B cell (primary cell): ENCODE measurements at regions not wholly inside any gene's neighbourhood (a gene's known extent, or its start where the extent isn't known, plus 50 kb on each side); places are given as distances from the start of the nearest gene placed in this dataset.

Experiments
- ATAC-seq: fragments of 200-7000 bp; cut with Tn5 transposase; one replicate; pipeline ENCODE4 v1.10.0; 2021; ENCODE audit warnings: low read depth, mild to moderate bottlenecking, moderate number of reproducible peaks, moderate library complexity
- CTCF ChIA-PET: fragments of 350-600 bp; sonication (Branson Sonifier 250); formaldehyde crosslinking; loops from one replicate; lab custom pipeline; 2021; ENCODE audit warnings: antibody characterized with exemption, inconsistent platforms; lab: Charles Lee
- POLR2A ChIA-PET: fragments of 350-600 bp; sonication (Branson Sonifier 250); formaldehyde crosslinking; loops from one replicate; lab custom pipeline; 2021; ENCODE audit warnings: antibody characterized with exemption; lab: Charles Lee
- DNase-seq: peaks from one replicate; pipeline ENCODE4 v3.0.0; 2013
- H2AFZ ChIP-seq: 2 replicates; pipeline ENCODE4 v1.6.1; 2012; ENCODE audit warnings: mild to moderate bottlenecking, low read depth, low read length; ENCODE audit not compliant: insufficient read depth, poor library complexity, severe bottlenecking
- H3K27ac ChIP-seq, 2 donors: 1 replicate in 1 of 2; 2 replicates in 1 of 2; pipeline ENCODE4 v1.5.1; 2012 to 2013; ENCODE audit warnings: low read length in 2 of 2, mild to moderate bottlenecking in 2 of 2, moderate library complexity in 1 of 2
- H3K27me3 ChIP-seq, 4 experiments: fragments of 200-600 bp in 1 of 4; sonication (generic) in 1 of 4; replicated peaks in 1 of 4; 1 replicate in 2 of 4; 2 replicates in 2 of 4; pipeline versions ENCODE4 v1.6.1 to v1.7.0; 2013 to 2016; ENCODE audit warnings: low read length in 3 of 4, mild to moderate bottlenecking in 2 of 4, mixed read lengths in 1 of 4, moderate library complexity in 1 of 4; ENCODE audit not compliant: insufficient read depth in 4 of 4, control insufficient read depth in 3 of 4; ENCODE audit errors: control extremely low read depth in 1 of 4
- H3K36me3 ChIP-seq, 2 experiments: replicated peaks in 1 of 2; 1 replicate in 1 of 2; 2 replicates in 1 of 2; pipeline versions ENCODE4 v1.6.1 to v1.7.1; 2013; ENCODE audit warnings: low read length in 1 of 2; ENCODE audit not compliant: insufficient read depth in 2 of 2, control insufficient read depth in 1 of 2; ENCODE audit errors: control extremely low read depth in 1 of 2, extremely low read depth in 1 of 2
- H3K4me1 ChIP-seq, 2 donors: fragments of 200-600 bp in 1 of 2; sonication (generic) in 1 of 2; 1 replicate in 1 of 2; 2 replicates in 1 of 2; pipeline versions ENCODE4 v1.5.1 to v1.6.1; 2013 to 2017; ENCODE audit warnings: low read length in 2 of 2; ENCODE audit not compliant: control insufficient read depth in 2 of 2, insufficient read depth in 2 of 2
- H3K4me2 ChIP-seq: replicated peaks from 2 replicates; pipeline ENCODE3; 2012; ENCODE audit warnings: mild to moderate bottlenecking, low read depth, low read length; ENCODE audit not compliant: poor library complexity, severe bottlenecking
- H3K4me3 ChIP-seq, 5 experiments: fragments of 200-600 bp in 1 of 5; sonication (generic) in 1 of 5; 1 replicate in 3 of 5; 2 replicates in 2 of 5; pipeline versions ENCODE4 v1.5.1 to v1.7.0; 2011 to 2016; ENCODE audit warnings: low read length in 4 of 5, mild to moderate bottlenecking in 4 of 5, low read depth in 2 of 5, control low read depth in 1 of 5, moderate library complexity in 1 of 5; ENCODE audit not compliant: insufficient read depth in 1 of 5; ENCODE audit errors: control extremely low read depth in 1 of 5, extremely low read depth in 1 of 5
- H3K79me2 ChIP-seq: fragments of 200-600 bp; sonication (generic); one replicate; pipeline ENCODE4 v1.6.0; 2016; ENCODE audit warnings: low read length; ENCODE audit not compliant: control insufficient read depth, insufficient read depth
- H3K9ac ChIP-seq: fragments of 200-600 bp; sonication (generic); 2 replicates; pipeline ENCODE4 v1.6.1; 2017; ENCODE audit warnings: mild to moderate bottlenecking, low read length, moderate library complexity
- H3K9me3 ChIP-seq, 3 donors: one replicate each; pipeline versions ENCODE4 v1.6.1 to v1.7.1; 2013; ENCODE audit warnings: low read length in 2 of 3; ENCODE audit not compliant: control insufficient read depth in 2 of 3, insufficient read depth in 1 of 3; ENCODE audit errors: control extremely low read depth in 1 of 3
- H4K20me1 ChIP-seq: 2 replicates; pipeline ENCODE4 v1.6.0; 2012; ENCODE audit warnings: mild to moderate bottlenecking, low read length; ENCODE audit not compliant: insufficient read depth, control insufficient read depth, poor library complexity, severe bottlenecking
- H3K27ac Mint-ChIP-seq: one replicate; pipeline ENCODE4 v1.8.0; 2021; ENCODE audit warnings: mixed read lengths
- H3K27me3 Mint-ChIP-seq: one replicate; pipeline ENCODE4 v1.8.0; 2021; ENCODE audit warnings: mixed read lengths
- H3K4me1 Mint-ChIP-seq: one replicate; pipeline ENCODE4 v1.8.0; 2021; ENCODE audit warnings: mixed read lengths
- H3K4me3 Mint-ChIP-seq: one replicate; pipeline ENCODE4 v1.8.0; 2021; ENCODE audit warnings: mixed read lengths
- H3K9me3 Mint-ChIP-seq: one replicate; pipeline ENCODE4 v1.8.0; 2022; ENCODE audit warnings: mixed read lengths; ENCODE audit not compliant: insufficient read depth
- EZH2 ChIP-seq: IDR thresholded peaks from 2 replicates; pipeline ENCODE4 v1.6.1; 2012; ENCODE audit warnings: borderline replicate concordance, low read depth, mild to moderate bottlenecking, moderate library complexity, low read length; ENCODE audit not compliant: insufficient read depth, poor library complexity, severe bottlenecking
- WGBS: methylation state at CpG from one replicate; pipeline ENCODE4 v1.1.5; 2013; ENCODE audit warnings: missing lambda C conversion rate; ENCODE audit not compliant: insufficient coverage; 5-methylcytosine and 5-hydroxymethylcytosine counted together
- intact Hi-C: fragments of 100-400 bp; cut with micrococcal nuclease; formaldehyde crosslinking; loops from one replicate; pipeline ENCODE4 v1.10.0; 2022
- TF ChIP-seq, protein P1 (sequence below): fragments of 200-600 bp; IDR thresholded peaks from one replicate; pipeline ENCODE4 v1.8.0; 2022; ENCODE audit warnings: antibody characterized with exemption, mild to moderate bottlenecking

DNA sequence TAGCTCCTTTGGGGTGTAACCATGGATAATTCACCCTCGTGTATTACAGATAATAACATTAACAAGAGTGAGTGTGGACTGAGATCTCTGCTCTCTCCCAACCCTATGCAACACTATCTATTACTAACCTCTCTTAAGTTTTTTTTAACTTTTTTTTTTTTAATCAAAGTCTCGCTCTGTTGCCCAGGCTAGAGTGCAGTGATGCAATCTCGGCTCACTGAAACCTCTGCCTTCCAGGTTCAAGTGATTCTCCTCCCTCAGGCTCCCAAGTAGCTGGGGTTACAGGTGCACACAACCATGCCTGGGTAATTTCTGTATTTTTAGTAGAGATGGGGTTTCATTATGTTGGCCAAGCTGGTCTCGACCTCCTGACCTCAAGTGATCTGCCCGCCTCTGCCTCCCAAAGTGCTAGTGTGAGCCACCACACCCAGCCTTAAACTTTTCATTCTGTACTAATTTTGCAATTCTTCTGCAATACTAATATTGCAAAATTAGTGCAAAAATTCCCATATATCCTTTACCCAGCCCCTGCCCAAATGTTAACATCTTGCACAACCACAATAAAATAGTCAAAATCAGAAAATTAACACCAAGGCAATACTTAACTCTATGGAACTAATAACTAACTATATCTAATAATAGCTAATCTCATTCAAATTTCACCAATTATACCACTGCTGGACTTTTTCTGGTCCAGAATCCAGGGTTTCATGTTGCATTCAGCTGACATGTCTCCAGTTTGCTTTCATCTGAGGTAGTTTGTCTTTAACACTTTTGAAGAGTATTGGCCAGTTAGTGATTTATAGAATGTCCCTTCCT lies 66.5 kb upstream of the TCF7L2 start:
- POLR2A ChIA-PET: no interaction called here

DNA sequence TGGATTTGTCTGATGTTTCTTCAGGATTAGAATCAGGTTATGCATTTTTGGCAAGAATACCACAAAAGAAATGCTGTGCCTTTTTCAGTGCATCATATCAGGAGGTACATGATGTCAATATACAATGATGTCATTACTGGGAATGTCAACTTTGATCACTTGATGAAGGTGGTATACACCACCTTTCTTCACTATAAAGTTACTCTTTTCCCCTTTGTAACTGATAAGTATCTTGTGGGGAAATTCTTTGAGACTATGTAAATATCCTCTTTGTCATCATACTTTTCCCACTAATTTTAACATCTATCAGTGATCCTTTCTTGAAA lies 65.9 kb upstream of the TCF7L2 start:
- Mint-ChIP-seq H3K27ac (no peak overlapping the region), H3K27me3 (peaks cover 9% of the 10 kb centered on the region), H3K4me1 (no peaks in the 10 kb centered on the region), H3K9me3 (no peaks in the 10 kb centered on the region), H3K4me3 (no peak overlapping the region)
- H3K79me2 ChIP-seq: no peaks in the 10 kb centered on the region
- intact Hi-C loops: no loop called here
- no peak overlapping the region for H2AFZ ChIP-seq
- CTCF ChIA-PET: no interaction called here
- H3K27me3 ChIP-seq: no peaks in the 10 kb centered on the region
- DNase-seq: no peak
- no peaks in the 10 kb centered on the region for H3K4me1 ChIP-seq
- POLR2A ChIA-PET: no interaction called here
- H4K20me1 ChIP-seq: no peaks in the 10 kb centered on the region
- no peak for TF ChIP-seq EZH2
- TF ChIP-seq, protein P1, sequence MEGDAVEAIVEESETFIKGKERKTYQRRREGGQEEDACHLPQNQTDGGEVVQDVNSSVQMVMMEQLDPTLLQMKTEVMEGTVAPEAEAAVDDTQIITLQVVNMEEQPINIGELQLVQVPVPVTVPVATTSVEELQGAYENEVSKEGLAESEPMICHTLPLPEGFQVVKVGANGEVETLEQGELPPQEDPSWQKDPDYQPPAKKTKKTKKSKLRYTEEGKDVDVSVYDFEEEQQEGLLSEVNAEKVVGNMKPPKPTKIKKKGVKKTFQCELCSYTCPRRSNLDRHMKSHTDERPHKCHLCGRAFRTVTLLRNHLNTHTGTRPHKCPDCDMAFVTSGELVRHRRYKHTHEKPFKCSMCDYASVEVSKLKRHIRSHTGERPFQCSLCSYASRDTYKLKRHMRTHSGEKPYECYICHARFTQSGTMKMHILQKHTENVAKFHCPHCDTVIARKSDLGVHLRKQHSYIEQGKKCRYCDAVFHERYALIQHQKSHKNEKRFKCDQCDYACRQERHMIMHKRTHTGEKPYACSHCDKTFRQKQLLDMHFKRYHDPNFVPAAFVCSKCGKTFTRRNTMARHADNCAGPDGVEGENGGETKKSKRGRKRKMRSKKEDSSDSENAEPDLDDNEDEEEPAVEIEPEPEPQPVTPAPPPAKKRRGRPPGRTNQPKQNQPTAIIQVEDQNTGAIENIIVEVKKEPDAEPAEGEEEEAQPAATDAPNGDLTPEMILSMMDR: no peak
- H3K27ac ChIP-seq: no peak overlapping the region
- no peak for ATAC-seq
- H3K36me3 ChIP-seq: no peaks in the 10 kb centered on the region
- no peaks in the 10 kb centered on the region for H3K9me3 ChIP-seq
- H3K4me2 ChIP-seq: no peak overlapping the region
- no peak overlapping the region for H3K4me3 ChIP-seq
- no peak overlapping the region for H3K9ac ChIP-seq

More for the DNA sequence above, 66.5 kb upstream of the TCF7L2 start:
- Histone ChIP-seq H3K27me3 (no peaks in the 10 kb centered on the region), H3K4me1 (no peaks in the 10 kb centered on the region), H3K27ac (no peak overlapping the region), H2AFZ (no peak overlapping the region), H3K4me3 (no peak overlapping the region), H3K79me2 (no peaks in the 10 kb centered on the region), H3K36me3 (no peaks in the 10 kb centered on the region), H3K9me3 (no peaks in the 10 kb centered on the region), H4K20me1 (no peaks in the 10 kb centered on the region), H3K9ac (no peak overlapping the region), H3K4me2 (no peak overlapping the region)
- Mint-ChIP-seq H3K4me3 (no peak overlapping the region), H3K4me1 (no peaks in the 10 kb centered on the region), H3K27ac (no peak overlapping the region), H3K27me3 (peaks cover 9% of the 10 kb centered on the region), H3K9me3 (no peaks in the 10 kb centered on the region)
- TF ChIP-seq EZH2: no peak
- TF ChIP-seq, protein P1: no peak
- intact Hi-C loops: no loop called here
- 79% methylated on average over 4 of the region's 5 CpGs for WGBS
- DNase-seq (no peak), ATAC-seq (no peak)
- CTCF ChIA-PET: no interaction called here
